ENCODE measurements at regions not wholly inside any gene's neighbourhood (a gene's known extent, or its start where the extent isn't known, plus 50 kb on each side); places are given as distances from the start of the nearest gene placed in this dataset.

DNA sequence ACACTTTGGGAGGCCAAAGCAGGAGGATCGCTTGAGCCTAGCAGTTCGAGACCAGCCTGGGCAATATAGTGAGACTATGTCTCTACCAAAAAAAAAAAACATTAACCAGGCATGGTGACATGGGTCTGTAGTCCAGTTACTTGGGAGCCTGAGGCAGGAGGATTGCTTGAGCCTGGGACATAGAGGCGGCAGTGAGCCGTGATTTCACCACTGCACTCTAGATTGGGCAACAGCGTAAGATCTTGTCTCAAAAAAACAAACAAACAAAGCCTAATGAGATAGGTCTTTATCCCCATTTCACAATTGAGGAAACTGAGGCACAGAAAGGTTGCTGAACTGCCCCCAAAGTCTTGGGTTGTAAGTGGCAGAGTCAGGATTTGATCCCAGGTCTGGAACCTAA lies 70.5 kb upstream of the RAD23B start:
- no peak overlapping the region for H3K4me3 Mint-ChIP-seq
- peaks cover 4% of the 10 kb centered on the region for H3K4me1 ChIP-seq (ENCODE audit: insufficient read depth, low read length)
- H3K36me3 ChIP-seq (ENCODE audit: insufficient read depth, low read length) = no peaks in the 10 kb centered on the region
- H3K27ac ChIP-seq (ENCODE audit: low read depth in 1 of 2, low read length in 2 of 2) = no peak overlapping the region
- POLR2A ChIA-PET = no interaction called here
- H3K27ac Mint-ChIP-seq = no peak overlapping the region
- no peaks in the 10 kb centered on the region for H3K9me3 Mint-ChIP-seq
- CTCF ChIA-PET = no interaction called here
- ATAC-seq (ENCODE audit: poor library complexity) = no peak
- H3K36me3 Mint-ChIP-seq (ENCODE audit: low read depth) = no peaks in the 10 kb centered on the region
- no peak overlapping the region for H3K4me3 ChIP-seq (ENCODE audit: low read length)
- TF ChIP-seq, protein P1, sequence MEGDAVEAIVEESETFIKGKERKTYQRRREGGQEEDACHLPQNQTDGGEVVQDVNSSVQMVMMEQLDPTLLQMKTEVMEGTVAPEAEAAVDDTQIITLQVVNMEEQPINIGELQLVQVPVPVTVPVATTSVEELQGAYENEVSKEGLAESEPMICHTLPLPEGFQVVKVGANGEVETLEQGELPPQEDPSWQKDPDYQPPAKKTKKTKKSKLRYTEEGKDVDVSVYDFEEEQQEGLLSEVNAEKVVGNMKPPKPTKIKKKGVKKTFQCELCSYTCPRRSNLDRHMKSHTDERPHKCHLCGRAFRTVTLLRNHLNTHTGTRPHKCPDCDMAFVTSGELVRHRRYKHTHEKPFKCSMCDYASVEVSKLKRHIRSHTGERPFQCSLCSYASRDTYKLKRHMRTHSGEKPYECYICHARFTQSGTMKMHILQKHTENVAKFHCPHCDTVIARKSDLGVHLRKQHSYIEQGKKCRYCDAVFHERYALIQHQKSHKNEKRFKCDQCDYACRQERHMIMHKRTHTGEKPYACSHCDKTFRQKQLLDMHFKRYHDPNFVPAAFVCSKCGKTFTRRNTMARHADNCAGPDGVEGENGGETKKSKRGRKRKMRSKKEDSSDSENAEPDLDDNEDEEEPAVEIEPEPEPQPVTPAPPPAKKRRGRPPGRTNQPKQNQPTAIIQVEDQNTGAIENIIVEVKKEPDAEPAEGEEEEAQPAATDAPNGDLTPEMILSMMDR (IDR thresholded peaks at IDR 0.05) = no peak
- H3K9me3 ChIP-seq (ENCODE audit: control insufficient read depth in 1 of 2, insufficient read depth in 1 of 2, low read length in 2 of 2) = no peaks in the 10 kb centered on the region
- no peaks in the 10 kb centered on the region for H3K27me3 ChIP-seq (ENCODE audit: control insufficient read depth in 1 of 2, insufficient read depth in 2 of 2, low read length in 2 of 2)
- no peak for DNase-seq
- peaks cover 5% of the 10 kb centered on the region for H3K27me3 Mint-ChIP-seq
- intact Hi-C loops (cut with DNase I, micrococcal nuclease) = no loop called here
- no peaks in the 10 kb centered on the region for H3K4me1 Mint-ChIP-seq (ENCODE audit: low read depth)

DNA sequence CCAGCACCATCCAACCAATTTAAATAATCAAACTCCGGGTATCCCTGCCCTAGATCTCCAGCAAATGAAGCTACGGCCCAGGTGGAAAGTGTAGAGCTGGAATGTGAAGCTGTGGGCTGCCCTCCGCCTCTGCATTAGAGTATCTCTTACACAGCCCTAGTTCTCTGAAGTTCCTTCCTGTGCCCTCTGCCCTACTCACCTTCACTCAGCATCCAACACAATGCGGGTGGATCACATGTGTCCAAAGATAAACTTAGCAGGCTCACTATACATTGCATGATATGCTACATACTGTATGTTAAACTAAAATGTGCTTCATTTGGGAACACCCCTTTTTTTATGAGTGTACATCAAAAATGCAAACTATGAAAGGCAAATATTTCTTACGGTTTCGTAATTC lies 70.0 kb upstream of the RAD23B start:
- POLR2A ChIA-PET = no interaction called here
- Histone ChIP-seq H3K27me3 (ENCODE audit: control insufficient read depth in 1 of 2, insufficient read depth in 2 of 2, low read length in 2 of 2) (no peaks in the 10 kb centered on the region), H3K9me3 (ENCODE audit: control insufficient read depth in 1 of 2, insufficient read depth in 1 of 2, low read length in 2 of 2) (no peaks in the 10 kb centered on the region), H3K4me1 (ENCODE audit: insufficient read depth, low read length) (peaks cover 4% of the 10 kb centered on the region), H3K27ac (ENCODE audit: low read depth in 1 of 2, low read length in 2 of 2) (no peak overlapping the region), H3K4me3 (ENCODE audit: low read length) (no peak overlapping the region), H3K36me3 (ENCODE audit: insufficient read depth, low read length) (no peaks in the 10 kb centered on the region)
- no peaks in the 10 kb centered on the region for H3K4me1 Mint-ChIP-seq (ENCODE audit: low read depth)
- intact Hi-C loops (cut with DNase I, micrococcal nuclease) = no loop called here
- ATAC-seq (ENCODE audit: poor library complexity) (no peak), DNase-seq (no peak)
- peaks cover 5% of the 10 kb centered on the region for H3K27me3 Mint-ChIP-seq
- TF ChIP-seq, protein P1 (IDR thresholded peaks at IDR 0.05) = no peak
- no peaks in the 10 kb centered on the region for H3K36me3 Mint-ChIP-seq (ENCODE audit: low read depth)
- H3K27ac Mint-ChIP-seq = no peak overlapping the region
- CTCF ChIA-PET = no interaction called here
- H3K4me3 Mint-ChIP-seq = no peak overlapping the region
- H3K9me3 Mint-ChIP-seq = no peaks in the 10 kb centered on the region

DNA sequence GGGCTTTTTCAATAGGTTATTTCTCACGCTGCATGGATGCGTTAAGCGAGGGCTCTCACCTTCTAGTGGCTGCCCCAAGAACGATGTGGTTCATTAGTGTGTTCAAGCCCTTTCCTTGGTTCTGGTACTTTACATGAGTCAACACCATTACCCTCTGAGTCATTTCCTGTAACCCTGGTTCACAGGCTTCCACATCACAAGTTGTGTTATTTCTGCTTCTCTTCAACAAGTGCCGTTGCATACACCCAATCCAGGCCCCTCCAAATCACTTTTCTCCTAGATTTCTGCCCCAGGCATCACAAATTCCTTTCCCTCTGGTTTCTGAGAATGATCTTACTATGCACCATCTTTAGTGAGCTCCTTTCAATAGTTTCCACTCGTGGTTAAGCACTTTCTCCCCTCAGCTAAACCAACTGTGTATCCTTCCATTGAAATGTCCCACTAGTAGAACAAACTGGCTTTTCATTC lies 69.5 kb upstream of the RAD23B start:
- ATAC-seq (ENCODE audit: poor library complexity) = no peak
- intact Hi-C loops (cut with DNase I, micrococcal nuclease) = no loop called here
- no peaks in the 10 kb centered on the region for H3K4me1 Mint-ChIP-seq (ENCODE audit: low read depth)
- CTCF ChIA-PET = no interaction called here
- H3K4me1 ChIP-seq (ENCODE audit: insufficient read depth, low read length) = peaks cover 4% of the 10 kb centered on the region
- H3K9me3 ChIP-seq (ENCODE audit: control insufficient read depth in 1 of 2, insufficient read depth in 1 of 2, low read length in 2 of 2) = no peaks in the 10 kb centered on the region
- no peak overlapping the region for H3K27ac ChIP-seq (ENCODE audit: low read depth in 1 of 2, low read length in 2 of 2)
- H3K4me3 Mint-ChIP-seq = no peak overlapping the region
- H3K4me3 ChIP-seq (ENCODE audit: low read length) = no peak overlapping the region
- POLR2A ChIA-PET = no interaction called here
- H3K36me3 Mint-ChIP-seq (ENCODE audit: low read depth) = no peaks in the 10 kb centered on the region
- H3K27ac Mint-ChIP-seq = no peak overlapping the region
- H3K27me3 ChIP-seq (ENCODE audit: control insufficient read depth in 1 of 2, insufficient read depth in 2 of 2, low read length in 2 of 2) = no peaks in the 10 kb centered on the region
- peaks cover 5% of the 10 kb centered on the region for H3K27me3 Mint-ChIP-seq
- no peaks in the 10 kb centered on the region for H3K36me3 ChIP-seq (ENCODE audit: insufficient read depth, low read length)
- TF ChIP-seq, protein P1 (IDR thresholded peaks at IDR 0.05) = no peak
- DNase-seq = peak in 8 of 14 experiments; percentile 1 to 60 (median 6)
- no peaks in the 10 kb centered on the region for H3K9me3 Mint-ChIP-seq
